Esophagus squamous epithelium (tissue), 4 donors: ENCODE measurements at regions not wholly inside any gene's neighbourhood (a gene's known extent, or its start where the extent isn't known, plus 50 kb on each side); places are given as distances from the start of the nearest gene placed in this dataset.

Experiments used
- CTCF ChIP-seq, 6 experiments: fragments of 450-650 bp in 4 of 6; fragments of 200-600 bp in 2 of 6; sonication (generic) in 2 of 6; IDR thresholded peaks; one replicate each; pipeline ENCODE4 v1.5.1; 2016 to 2019; ENCODE audit warnings: antibody characterized with exemption in 6 of 6, mild to moderate bottlenecking in 4 of 6, moderate library complexity in 4 of 6
- POLR2A ChIP-seq, 4 donors: fragments of 450-650 bp; IDR thresholded peaks; one replicate each; pipeline ENCODE4 v1.6.1; 2017; ENCODE audit warnings: antibody characterized with exemption in 4 of 4, mild to moderate bottlenecking in 4 of 4, moderate library complexity in 3 of 4

- TF ChIP-seq CTCF (IDR thresholded peaks at IDR 0.05) (no peak), POLR2A (IDR thresholded peaks at IDR 0.05) (no peak)
Observed at GRCh38 chr19:29431332-29431731, 94.5 kb upstream of the VSTM2B start.
